COR-L47 (cell line): ENCODE measurements at regions not wholly inside any gene's neighbourhood (a gene's known extent, or its start where the extent isn't known, plus 50 kb on each side); places are given as distances from the start of the nearest gene placed in this dataset.
A peak's percentile ranks its signal among the peaks of the same experiment; 100 is the strongest.

Experiments used
- DNase-seq: peaks from one replicate; lab custom pipeline; 2025; lab: John Stamatoyannopoulos, UW

DNA sequence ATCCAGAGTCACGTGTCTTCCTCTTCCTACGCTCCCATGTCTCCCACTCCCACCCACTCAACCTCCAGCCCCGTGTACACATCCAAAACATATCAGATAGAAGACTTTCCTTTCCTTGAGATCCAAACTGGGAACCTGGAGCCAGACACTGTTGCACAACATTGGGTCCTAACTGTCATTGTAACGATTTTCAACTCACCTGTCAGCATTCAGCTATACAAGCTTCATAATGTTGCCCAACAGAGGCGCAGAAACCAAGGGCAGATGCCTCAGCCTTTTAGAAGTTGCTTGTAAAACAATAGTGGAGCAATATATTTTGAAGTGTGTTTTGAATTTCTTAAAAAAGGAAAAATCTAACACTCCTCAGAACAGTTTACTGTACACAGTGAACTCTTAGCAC lies 84.9 kb upstream of the GLIS3 start:
- DNase-seq: no peak

DNA sequence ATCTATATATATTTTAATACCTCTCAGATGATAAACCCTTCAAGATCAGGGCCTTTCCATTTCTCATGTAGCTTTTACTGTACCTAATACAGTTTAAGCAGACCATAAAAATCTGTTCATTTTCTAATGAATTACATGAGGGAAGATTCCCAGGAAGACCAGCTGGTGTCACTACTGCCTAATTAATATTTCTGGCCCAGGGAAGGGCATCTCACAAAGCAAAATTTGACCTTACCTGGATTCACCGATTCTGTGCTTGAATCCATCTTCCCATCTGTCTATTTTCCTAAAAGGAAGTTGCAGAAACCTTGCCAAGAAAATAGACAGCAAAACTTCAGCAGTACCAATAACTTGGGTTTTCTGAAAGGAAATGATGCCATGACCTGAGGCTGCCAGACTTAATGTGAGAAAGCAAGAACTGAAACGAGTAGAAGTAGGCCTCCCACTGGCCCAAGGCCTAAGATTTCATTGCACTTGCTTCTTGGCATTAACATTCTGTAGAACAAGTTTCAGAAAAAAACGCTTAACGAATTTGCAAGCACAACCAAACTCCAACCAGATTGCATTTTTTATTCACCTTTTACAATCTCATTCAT lies 83.0 kb upstream of the GLIS3 start:
- DNase-seq: peak; percentile 34

DNA sequence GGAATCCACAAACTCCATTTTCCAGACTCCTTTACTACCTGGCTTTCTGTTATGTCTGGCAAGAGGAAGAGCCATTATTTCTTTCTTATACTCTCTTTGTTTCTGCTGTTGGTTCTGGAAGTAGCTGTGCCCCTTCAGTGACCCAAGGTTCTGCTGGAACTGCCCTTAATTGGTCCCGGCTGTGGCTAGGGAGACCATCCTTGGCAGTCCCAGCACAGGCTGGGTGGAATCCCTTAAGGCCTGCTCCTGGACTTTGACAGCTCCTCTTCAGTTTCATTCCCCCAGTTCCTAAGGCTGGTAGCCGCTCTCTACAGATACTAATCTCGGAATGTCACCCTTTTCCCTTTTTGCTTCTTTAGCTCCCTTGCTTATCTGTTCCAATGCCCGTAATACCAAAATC lies 81.9 kb upstream of the GLIS3 start:
- DNase-seq: no peak

DNA sequence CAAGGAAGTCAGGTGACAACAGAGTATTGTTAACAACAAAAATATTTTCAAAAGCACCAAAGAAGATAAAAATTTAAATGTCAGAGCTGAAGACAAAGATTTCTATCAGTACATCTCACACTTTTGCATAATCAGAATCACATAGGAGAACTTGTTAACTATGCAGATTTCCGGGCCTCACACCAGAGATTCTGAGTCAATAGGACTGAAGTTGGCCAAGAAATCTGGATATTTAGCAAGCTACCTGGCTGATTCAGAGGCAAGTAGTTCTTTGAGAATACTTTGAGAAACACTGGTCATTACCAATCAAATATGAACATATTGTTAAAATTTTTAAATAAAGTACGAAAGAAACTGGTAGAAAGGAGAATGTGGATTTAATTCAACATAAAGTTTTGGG lies 80.5 kb upstream of the GLIS3 start:
- no peak for DNase-seq

DNA sequence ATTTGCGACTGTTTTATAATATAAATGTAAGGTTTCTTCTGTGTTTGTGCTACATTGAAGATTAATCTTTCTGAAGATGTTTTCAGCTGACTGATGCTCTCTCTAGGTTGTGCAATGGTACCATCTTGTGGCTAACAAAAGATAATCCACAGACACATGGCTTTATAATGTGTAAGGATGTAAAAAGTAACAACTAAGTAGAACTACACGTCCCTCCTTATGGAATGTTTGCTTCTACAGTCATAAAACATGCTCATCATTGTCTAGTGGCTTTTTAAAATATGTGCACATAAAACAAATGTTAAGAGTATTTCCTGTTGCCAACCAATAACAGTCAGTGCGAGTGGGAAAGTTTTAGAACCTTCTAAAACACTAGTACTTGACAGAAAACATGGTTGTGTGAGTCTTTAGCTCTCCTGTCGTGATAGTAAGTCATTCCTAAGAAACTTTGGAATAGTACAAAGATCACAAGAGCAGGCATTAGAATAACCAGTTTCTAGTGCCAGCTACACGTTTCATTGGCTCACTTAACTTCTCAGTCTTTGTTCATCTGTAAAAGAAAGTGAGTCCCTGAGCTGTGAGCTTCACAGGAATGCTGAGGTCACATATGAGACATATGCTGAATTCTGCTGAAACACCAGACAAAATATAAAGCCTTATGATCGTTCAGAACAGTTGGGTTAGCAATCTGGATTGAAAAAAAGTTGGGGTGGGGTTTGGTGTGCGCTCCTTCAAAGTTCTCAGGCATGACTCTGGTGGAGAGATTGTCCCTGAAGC lies 75.7 kb upstream of the GLIS3 start:
- DNase-seq: peak; percentile 0

DNA sequence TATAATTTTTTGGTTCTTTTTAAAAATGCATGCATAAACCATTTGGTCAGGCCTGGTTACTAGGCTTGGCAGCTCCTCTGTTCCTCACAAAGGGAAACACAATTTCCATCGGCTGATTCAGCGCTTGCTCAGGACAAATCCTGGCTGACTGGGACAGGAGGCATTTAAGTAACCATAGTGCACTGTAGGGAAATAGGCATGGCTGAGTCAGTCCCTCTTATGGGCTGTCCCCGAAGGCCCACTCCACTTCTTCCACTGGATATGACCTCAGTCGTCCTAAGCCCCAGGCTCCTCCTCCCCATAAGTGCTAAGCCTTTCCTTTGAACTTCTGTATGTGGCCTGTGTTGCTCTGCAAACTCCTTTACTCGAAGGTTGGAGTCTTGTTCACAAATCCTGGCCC lies 71.2 kb upstream of the GLIS3 start:
- no peak for DNase-seq

DNA sequence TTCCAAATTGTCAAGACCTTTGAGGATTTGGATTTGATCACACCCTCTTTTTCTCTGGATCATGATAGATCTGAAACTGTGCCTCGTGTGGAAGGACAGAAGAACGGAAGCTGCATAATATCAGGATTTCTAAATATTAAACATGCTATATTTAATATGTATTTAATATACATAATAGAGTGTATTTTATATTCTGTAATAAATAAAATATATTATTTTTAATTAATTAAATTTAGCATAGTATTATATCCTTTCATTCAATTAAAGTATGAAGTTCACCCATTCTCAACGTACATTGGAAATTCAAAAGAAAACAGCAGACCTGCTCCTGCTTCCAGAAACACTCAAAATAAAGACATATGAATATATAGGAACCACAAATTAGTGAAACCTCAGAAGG lies 70.6 kb upstream of the GLIS3 start:
- DNase-seq: no peak

DNA sequence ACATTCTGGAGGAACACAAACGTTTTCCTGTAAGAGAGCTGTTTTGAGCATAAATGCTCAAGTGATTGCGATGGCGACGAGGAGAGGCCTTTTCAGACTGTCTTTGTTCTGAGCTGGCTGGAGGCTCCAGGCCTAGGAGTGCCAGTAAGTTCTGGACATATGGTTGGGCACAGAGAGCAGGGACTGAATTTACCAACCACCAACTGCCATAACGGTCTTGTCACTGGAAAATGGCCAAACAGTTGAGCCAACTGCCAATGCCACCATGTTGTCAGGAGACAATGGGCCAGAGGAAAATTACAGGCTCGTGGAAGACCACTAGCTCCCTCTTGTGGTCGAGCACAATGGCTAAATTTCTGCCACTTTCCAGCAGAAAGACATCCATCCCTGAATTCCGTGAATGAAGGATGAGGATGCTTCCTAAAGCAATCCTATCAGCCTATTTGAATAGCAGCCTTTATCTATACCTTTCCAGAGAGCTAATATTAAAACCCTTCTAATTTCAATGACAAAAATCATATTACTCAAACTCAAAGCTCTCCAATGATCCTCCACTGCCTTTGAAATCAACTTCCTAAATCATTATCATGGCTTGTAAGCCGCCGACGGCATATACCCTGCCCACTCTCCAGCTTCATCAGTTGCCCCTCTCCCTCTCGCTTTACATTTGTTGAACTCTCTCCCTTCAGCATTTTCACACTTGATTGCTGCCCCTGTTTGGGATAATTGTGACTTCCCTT lies 66.9 kb upstream of the GLIS3 start:
- peak; percentile 66 for DNase-seq

DNA sequence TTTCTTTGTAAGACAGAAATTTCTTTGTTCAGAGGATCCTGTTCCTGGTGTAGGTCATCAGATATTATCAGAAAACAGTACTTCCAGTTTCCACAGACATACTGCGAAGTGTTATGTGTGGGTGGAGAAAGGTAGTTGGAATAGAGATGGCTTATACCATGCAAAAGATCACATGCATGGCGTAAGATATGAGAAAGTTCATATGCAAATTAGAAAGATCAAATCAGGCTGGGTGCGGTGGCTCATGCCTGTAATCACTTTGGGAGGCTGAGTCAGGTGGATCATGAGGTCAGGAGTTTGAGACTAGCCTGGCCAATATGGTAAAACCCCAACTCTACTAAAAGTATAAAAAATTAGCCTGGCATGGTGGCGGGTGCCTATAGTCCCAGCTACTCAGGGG lies 65.2 kb upstream of the GLIS3 start:
- DNase-seq: no peak

DNA sequence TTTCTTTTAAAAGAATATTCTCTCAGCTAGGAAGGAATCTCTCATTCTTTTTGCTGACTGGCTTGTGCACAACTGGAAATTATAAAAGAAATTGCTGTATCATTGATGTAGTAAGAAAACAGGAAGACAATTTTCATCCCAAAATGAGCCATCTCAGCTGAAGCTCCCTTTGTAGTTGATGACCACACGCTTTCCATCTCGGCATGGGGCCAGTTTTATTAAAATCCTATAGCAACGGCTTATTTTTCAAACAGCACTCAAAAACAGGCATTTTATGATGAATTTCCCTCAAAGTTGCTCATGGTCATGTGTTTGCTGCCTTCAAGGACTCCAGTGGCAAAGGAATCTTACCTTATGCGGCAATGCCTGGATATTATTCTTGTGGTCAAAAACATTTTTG lies 62.4 kb upstream of the GLIS3 start:
- no peak for DNase-seq

DNA sequence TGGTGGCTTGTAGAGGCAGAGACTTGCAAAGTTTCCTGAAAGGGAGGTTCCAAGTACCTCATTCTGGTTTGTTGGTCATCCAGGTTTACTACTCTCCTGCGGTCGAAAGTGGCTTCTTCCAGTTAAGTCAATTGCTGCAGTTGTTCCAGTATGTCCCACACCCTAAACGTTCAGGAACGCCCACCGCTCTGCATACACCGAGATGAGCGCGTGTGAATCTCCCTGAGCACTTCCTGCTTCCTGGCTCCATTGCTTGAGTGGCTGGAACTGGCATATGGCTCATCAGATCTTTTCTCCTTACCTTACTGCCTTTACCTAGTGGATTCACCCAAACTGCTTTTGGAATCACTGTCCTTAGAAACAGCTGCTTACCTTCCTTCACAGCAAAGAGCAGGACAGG lies 59.1 kb upstream of the GLIS3 start:
- DNase-seq: no peak

DNA sequence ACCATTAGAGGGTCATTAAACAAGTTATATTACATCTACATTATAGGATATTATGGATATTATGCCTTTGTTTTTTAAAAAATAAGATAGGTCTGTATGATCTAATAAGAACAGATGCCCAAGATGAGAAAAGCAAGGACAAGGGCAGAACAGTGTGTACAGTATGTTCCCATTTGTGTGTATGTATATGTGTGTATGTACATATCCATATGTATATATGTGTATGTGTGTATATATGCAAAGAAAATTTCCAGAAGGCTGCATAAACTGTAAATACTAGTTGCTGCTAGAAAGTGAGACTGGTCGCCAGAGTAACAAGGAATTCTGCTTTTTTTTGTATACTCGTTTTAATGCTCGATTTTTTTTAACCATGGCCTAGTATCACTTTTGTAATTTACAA lies 58.1 kb upstream of the GLIS3 start:
- DNase-seq: no peak

DNA sequence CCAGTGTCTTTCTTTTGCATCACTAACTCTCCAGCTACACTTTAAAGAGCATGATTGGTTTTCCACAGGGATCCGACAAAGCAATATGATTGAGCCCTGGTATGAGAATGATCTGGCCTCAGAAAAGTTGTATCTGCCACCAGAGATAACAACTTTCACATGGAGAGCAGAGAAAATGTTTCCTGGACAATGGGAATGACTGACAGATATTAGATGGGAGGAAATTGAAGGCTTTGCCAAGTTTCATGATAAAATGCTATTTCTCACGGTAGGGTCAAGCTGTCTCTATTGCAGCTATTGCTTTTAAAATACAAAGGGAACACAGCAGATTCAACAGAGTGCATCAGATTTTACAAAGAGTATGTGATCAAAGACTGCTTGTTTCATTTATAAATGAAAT lies 56.4 kb upstream of the GLIS3 start:
- DNase-seq: no peak

DNA sequence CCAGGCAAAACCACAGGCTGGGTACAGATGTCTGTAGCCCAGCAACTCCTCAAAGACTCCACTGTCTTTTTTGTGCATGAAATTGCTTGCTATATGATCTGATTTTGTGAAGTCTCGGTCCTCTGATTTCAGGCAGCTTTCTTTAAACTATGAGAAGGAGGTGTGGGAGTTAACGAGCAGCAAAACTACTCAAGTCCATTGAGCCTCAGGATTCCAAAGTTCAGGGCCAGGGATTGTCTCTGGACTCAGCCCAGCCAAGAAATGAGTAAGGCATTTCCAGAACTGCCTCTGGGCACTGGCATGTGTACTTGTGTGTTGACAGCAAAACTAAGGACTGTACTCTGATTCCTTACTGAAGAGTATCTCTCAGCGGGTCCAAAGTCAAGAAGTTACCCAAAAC lies 53.4 kb upstream of the GLIS3 start:
- no peak for DNase-seq

DNA sequence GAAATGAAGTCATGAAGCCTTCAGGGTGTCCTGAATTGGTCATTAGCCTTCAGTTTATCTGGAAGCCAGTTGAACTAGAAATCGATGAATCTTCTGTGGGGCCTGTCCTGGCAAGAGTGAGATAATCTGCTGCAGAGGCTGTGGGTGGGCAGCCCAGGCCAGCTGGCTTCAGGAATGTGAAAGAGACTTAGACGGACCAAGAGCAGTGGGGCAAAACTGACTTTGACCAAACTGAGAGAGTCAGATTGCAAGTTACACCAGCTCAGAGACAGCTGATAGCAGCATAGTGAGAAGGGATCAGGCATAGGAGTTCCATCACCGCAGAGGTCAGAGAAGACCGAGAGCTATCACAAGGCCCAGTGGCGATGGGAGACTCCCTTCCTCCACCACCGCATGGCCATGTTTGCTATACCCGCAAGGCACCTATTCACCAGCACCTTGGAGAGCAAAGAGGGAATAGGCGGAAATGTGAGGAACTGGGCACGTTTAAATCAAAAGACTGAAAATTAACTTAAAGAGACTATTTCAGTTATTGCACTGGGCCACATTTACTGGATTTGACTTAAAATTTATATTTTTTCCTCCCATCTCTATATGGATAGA lies 50.0 kb upstream of the GLIS3 start:
- DNase-seq: no peak
